ENCODE measurements at regions not wholly inside any gene's neighbourhood (a gene's known extent, or its start where the extent isn't known, plus 50 kb on each side); places are given as distances from the start of the nearest gene placed in this dataset.

GRCh38 chr2:104109356-104109755 is 744.6 kb upstream of the POU3F3 start:
- no peak overlapping the region for H3K4me3 ChIP-seq (replicated peaks in 1 of 2; ENCODE audit: low read depth in 1 of 2, low read length in 2 of 2)
- TF ChIP-seq, protein P1, sequence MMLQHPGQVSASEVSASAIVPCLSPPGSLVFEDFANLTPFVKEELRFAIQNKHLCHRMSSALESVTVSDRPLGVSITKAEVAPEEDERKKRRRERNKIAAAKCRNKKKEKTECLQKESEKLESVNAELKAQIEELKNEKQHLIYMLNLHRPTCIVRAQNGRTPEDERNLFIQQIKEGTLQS (IDR thresholded peaks at IDR 0.05): no peak
- TF ChIP-seq REST (IDR thresholded peaks at IDR 0.05; ENCODE audit: low read depth): no peak
- no peak for TF ChIP-seq SRF (IDR thresholded peaks at IDR 0.05; ENCODE audit: low read depth)
- TF ChIP-seq FOSL1 (IDR thresholded peaks at IDR 0.05; ENCODE audit: low read depth): no peak
- no peak for TF ChIP-seq POLR2A (IDR thresholded peaks at IDR 0.05; ENCODE audit: borderline replicate concordance, extremely low read depth, insufficient read depth, insufficient read length)
- no peak for TF ChIP-seq CEBPB (IDR thresholded peaks at IDR 0.05; ENCODE audit: low read depth)
- TF ChIP-seq TCF7L2 (IDR thresholded peaks at IDR 0.05; ENCODE audit: borderline replicate concordance, extremely low read depth, insufficient read depth, insufficient read length): no peak
- no peaks in the 10 kb centered on the region for H3K27me3 ChIP-seq (ENCODE audit: insufficient read depth, low read length)
- no peaks in the 10 kb centered on the region for H3K79me2 ChIP-seq (ENCODE audit: insufficient read depth, low read length)
- ChIA-PET RAD21 (ENCODE audit: low non-redundant PET in 1 of 2, low total read pairs in 2 of 2, uncharacterized antibody in 2 of 2, unreplicated experiment in 2 of 2) (no interaction called here), CTCF (no interaction called here), POLR2A (no interaction called here)
- H3K27ac ChIP-seq (ENCODE audit: low read depth, low read length): no peak overlapping the region
- DNase-seq (ENCODE audit: low read depth, low spot score): no peak
- peaks cover 6 to 7% of the 10 kb centered on the region in 2 experiments; a peak in 2 of 4 replicates for H3K9me3 ChIP-seq (ENCODE audit: control insufficient read depth in 1 of 2, insufficient read depth in 1 of 2, low read depth in 1 of 2, low read length in 2 of 2)
- H2AFZ ChIP-seq (ENCODE audit: low read depth, low read length, poor library complexity, severe bottlenecking): no peak overlapping the region
- no TSS peak for BruUV-seq (replicated peaks)
- no peak for ATAC-seq
- no peaks in the 10 kb centered on the region for H3K9me2 ChIP-seq (ENCODE audit: insufficient read depth)
- intact Hi-C loops (cut with micrococcal nuclease): no loop called here
- no peaks in the 10 kb centered on the region for H3K36me3 ChIP-seq (ENCODE audit: control insufficient read depth in 1 of 2, insufficient read depth in 2 of 2, low read length in 2 of 2)
- no peaks in the 10 kb centered on the region for H3K4me1 ChIP-seq (ENCODE audit: control insufficient read depth in 1 of 2, insufficient read depth in 2 of 2, low read length in 2 of 2)
- no peaks in the 10 kb centered on the region for H4K20me1 ChIP-seq (ENCODE audit: insufficient read depth)
- no peak overlapping the region for H3K4me2 ChIP-seq (ENCODE audit: low read length)
- H3K9ac ChIP-seq (ENCODE audit: low read length): no peak overlapping the region

DNA sequence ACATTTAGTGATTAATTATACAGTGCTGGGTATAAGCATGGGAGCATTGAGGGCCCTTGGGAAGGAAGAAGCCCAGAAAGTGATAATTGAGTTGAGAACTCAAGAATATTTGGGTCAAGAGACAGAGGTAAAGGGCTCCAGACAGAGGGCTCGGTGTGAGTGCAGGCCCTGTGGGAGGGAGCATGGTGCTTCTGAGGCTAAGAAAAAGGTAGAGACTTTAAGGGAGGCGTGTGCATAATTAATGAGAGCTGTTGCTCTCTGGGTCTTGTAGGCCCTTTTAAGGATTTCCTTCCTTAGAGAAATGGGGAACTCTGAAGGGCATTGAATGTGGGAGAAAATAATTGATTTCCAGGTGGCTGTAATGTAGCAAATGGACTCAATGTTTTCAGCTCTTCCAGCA is 735.0 kb upstream of the POU3F3 start:
- Histone ChIP-seq H3K9me2 (ENCODE audit: insufficient read depth) (no peaks in the 10 kb centered on the region), H3K4me2 (ENCODE audit: low read length) (no peak overlapping the region), H3K36me3 (ENCODE audit: control insufficient read depth in 1 of 2, insufficient read depth in 2 of 2, low read length in 2 of 2) (no peaks in the 10 kb centered on the region), H3K9me3 (ENCODE audit: control insufficient read depth in 1 of 2, insufficient read depth in 1 of 2, low read depth in 1 of 2, low read length in 2 of 2) (peaks cover 7 to 17% of the 10 kb centered on the region in 2 experiments; a peak in 2 of 4 replicates), H3K4me3 (replicated peaks in 1 of 2; ENCODE audit: low read depth in 1 of 2, low read length in 2 of 2) (no peak overlapping the region), H4K20me1 (ENCODE audit: insufficient read depth) (no peaks in the 10 kb centered on the region), H3K27me3 (ENCODE audit: insufficient read depth, low read length) (no peaks in the 10 kb centered on the region), H2AFZ (ENCODE audit: low read depth, low read length, poor library complexity, severe bottlenecking) (no peak overlapping the region), H3K4me1 (ENCODE audit: control insufficient read depth in 1 of 2, insufficient read depth in 2 of 2, low read length in 2 of 2) (no peaks in the 10 kb centered on the region), H3K9ac (ENCODE audit: low read length) (no peak overlapping the region), H3K79me2 (ENCODE audit: insufficient read depth, low read length) (no peaks in the 10 kb centered on the region), H3K27ac (ENCODE audit: low read depth, low read length) (no peak overlapping the region)
- ChIA-PET CTCF (no interaction called here), POLR2A (no interaction called here), RAD21 (ENCODE audit: low non-redundant PET in 1 of 2, low total read pairs in 2 of 2, uncharacterized antibody in 2 of 2, unreplicated experiment in 2 of 2) (no interaction called here)
- intact Hi-C loops (cut with micrococcal nuclease): no loop called here
- TF ChIP-seq YY1 (IDR thresholded peaks at IDR 0.05; ENCODE audit: extremely low read depth, insufficient replicate concordance, low read depth, low read length) (no peak), RAD21 (IDR thresholded peaks at IDR 0.05; ENCODE audit: low read depth) (no peak), CBX3 (IDR thresholded peaks at IDR 0.05; ENCODE audit: low read depth) (no peak), ELF1 (IDR thresholded peaks at IDR 0.05; ENCODE audit: borderline replicate concordance, low read depth) (no peak), CEBPB (IDR thresholded peaks at IDR 0.05; ENCODE audit: low read depth) (no peak), EZH2phosphoT487 (IDR thresholded peaks at IDR 0.05; ENCODE audit: borderline replicate concordance) (no peak)
- TF ChIP-seq, protein P2, sequence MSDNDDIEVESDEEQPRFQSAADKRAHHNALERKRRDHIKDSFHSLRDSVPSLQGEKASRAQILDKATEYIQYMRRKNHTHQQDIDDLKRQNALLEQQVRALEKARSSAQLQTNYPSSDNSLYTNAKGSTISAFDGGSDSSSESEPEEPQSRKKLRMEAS (IDR thresholded peaks at IDR 0.05): no peak
- no peak for ATAC-seq
- no peak for DNase-seq (ENCODE audit: low read depth, low spot score)
- BruUV-seq (replicated peaks): no TSS peak
